Psoas muscle (tissue), 7 donors: ENCODE measurements at regions not wholly inside any gene's neighbourhood (a gene's known extent, or its start where the extent isn't known, plus 50 kb on each side); places are given as distances from the start of the nearest gene placed in this dataset.

Experiments
- ATAC-seq, 4 donors: fragments of 200-7000 bp; cut with Tn5 transposase; one replicate each; pipeline ENCODE4 v1.9.1; 2020; ENCODE audit warnings: moderate library complexity in 3 of 4, mild to moderate bottlenecking in 2 of 4
- DNase-seq, 2 donors: peaks; one replicate each; pipeline ENCODE4 v3.0.0-alpha.2; 2020
- H3K27ac ChIP-seq: fragments of 200-600 bp; one replicate; pipeline ENCODE4 v1.8.0; 2022
- H3K27me3 ChIP-seq, 3 donors: fragments of 200-600 bp in 1 of 3; one replicate each; pipeline versions ENCODE4 v1.6.1 to v1.8.0; 2013 to 2022; ENCODE audit warnings: low read length in 2 of 3, mild to moderate bottlenecking in 2 of 3, moderate library complexity in 1 of 3; ENCODE audit not compliant: insufficient read depth in 3 of 3
- H3K36me3 ChIP-seq, 2 donors: fragments of 200-600 bp in 1 of 2; one replicate each; pipeline versions ENCODE4 v1.6.1 to v1.8.0; 2013 to 2022; ENCODE audit warnings: low read depth in 1 of 2, mild to moderate bottlenecking in 1 of 2, moderate library complexity in 1 of 2; ENCODE audit not compliant: insufficient read depth in 1 of 2
- H3K4me1 ChIP-seq: fragments of 200-600 bp; one replicate; pipeline ENCODE4 v1.8.0; 2022
- H3K4me3 ChIP-seq: fragments of 200-600 bp; one replicate; pipeline ENCODE4 v1.8.0; 2022; ENCODE audit warnings: mild to moderate bottlenecking
- H3K9me3 ChIP-seq: fragments of 200-600 bp; one replicate; pipeline ENCODE4 v1.8.0; 2022
- WGBS, 3 donors: extraction: QIAGEN DNeasy Blood & Tissue Kit; methylation state at CpG; one replicate each; pipeline versions ENCODE4 v1.1.6 to v1.1.7; 2013; 5-methylcytosine and 5-hydroxymethylcytosine counted together
- intact Hi-C, 2 donors: fragments of 100-400 bp; cut with DNase I; formaldehyde crosslinking; loops; one replicate each; pipeline versions ENCODE4 v1.11.0 to v1.14.2; 2022
- TF ChIP-seq, protein P1 (sequence below): fragments of 200-600 bp; IDR thresholded peaks from one replicate; pipeline ENCODE4 v1.8.0; 2022; ENCODE audit warnings: antibody characterized with exemption
- donor health status: healthy with polysubstance abuse.
- donor health status: DM: no; HTN: no; CAD: no; lungs with moderate emphysema.
- donor health status: Bipolar disorder and iron deficiency.
- donor health status: healthy.
- donor health status: DM: yes; HTN: yes; CAD: no.
- donor health status: DM: no; HTN: no; CAD: no.
- donor health status: DM: yes; HTN: yes; CAD: no.

DNA sequence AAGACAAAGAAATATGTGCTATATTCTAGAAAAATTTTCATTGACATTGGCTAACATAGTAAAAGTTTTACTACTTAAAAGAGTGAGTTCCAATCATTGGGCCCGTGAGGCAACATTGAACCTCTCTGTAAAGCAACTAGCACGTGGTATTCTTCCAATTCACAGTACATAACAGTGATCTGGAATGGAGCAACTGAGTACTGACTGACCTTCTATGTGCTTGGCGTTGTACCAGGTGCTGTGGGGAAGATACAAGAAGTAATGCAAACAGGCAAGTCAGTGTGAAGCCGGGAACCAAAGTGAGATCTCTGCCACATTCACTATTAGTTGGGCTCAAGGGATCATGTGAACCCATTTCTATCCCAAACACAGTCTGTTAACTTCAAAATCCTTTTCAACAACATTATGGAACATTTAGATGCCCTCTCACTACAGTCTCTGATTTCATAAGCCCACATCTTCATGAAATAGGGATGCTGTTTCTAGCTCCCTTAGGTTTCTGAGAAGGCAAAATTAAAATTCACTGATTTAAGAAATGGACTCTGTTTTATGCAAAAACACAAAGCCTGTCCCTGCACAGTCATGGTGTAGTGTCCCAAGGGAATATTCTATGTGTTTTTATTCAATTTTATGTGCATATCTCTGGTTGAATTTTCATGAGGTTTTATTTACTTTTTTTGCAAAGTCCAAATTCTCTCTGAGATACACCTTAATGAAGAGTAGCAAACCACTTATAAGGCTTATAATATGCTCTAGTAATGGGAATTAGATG, 61.8 kb upstream of the NCAM1 start:
- Histone ChIP-seq H3K9me3 (no peaks in the 10 kb centered on the region), H3K27ac (no peak overlapping the region), H3K4me1 (peaks cover 8% of the 10 kb centered on the region), H3K27me3 (no peaks in the 10 kb centered on the region), H3K36me3 (no peaks in the 10 kb centered on the region), H3K4me3 (no peak overlapping the region)
- intact Hi-C loops = no loop called here
- DNase-seq (no peak), ATAC-seq (no peak)
- TF ChIP-seq, protein P1, sequence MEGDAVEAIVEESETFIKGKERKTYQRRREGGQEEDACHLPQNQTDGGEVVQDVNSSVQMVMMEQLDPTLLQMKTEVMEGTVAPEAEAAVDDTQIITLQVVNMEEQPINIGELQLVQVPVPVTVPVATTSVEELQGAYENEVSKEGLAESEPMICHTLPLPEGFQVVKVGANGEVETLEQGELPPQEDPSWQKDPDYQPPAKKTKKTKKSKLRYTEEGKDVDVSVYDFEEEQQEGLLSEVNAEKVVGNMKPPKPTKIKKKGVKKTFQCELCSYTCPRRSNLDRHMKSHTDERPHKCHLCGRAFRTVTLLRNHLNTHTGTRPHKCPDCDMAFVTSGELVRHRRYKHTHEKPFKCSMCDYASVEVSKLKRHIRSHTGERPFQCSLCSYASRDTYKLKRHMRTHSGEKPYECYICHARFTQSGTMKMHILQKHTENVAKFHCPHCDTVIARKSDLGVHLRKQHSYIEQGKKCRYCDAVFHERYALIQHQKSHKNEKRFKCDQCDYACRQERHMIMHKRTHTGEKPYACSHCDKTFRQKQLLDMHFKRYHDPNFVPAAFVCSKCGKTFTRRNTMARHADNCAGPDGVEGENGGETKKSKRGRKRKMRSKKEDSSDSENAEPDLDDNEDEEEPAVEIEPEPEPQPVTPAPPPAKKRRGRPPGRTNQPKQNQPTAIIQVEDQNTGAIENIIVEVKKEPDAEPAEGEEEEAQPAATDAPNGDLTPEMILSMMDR = no peak
- WGBS, 3 donors = 76 to 87% (median 83%) methylated on average over 4 of the region's 4 CpGs

DNA sequence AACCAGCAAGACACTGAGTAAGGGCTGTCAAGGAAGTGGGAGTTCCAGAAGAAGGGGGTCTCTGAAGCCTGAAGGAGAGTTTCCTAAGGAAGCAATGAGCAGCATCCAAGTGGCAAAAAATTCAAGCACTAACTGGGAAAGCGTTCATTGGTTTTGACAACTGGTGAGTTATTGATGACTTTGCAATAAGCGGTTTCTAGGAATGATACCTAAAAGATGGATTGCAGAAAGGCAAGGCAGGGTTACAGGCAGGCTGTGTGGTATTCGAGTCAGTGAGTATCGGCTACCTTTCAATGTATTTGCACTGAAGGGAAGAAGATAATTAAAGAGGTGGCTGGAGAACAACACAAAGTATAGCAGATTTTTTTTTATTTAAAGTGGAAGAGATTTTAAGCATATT, 59.3 kb upstream of the NCAM1 start:
- no peaks in the 10 kb centered on the region for H3K36me3 ChIP-seq
- peaks cover 8% of the 10 kb centered on the region for H3K4me1 ChIP-seq
- DNase-seq = no peak
- no peaks in the 10 kb centered on the region for H3K27me3 ChIP-seq
- no peak overlapping the region for H3K4me3 ChIP-seq
- H3K9me3 ChIP-seq = no peaks in the 10 kb centered on the region
- intact Hi-C loops = no loop called here
- 88 to 92% (median 90%) methylated on average over 4 of the region's 4 CpGs for WGBS, 3 donors
- H3K27ac ChIP-seq = no peak overlapping the region
- ATAC-seq = no peak
- TF ChIP-seq, protein P1 = no peak

DNA sequence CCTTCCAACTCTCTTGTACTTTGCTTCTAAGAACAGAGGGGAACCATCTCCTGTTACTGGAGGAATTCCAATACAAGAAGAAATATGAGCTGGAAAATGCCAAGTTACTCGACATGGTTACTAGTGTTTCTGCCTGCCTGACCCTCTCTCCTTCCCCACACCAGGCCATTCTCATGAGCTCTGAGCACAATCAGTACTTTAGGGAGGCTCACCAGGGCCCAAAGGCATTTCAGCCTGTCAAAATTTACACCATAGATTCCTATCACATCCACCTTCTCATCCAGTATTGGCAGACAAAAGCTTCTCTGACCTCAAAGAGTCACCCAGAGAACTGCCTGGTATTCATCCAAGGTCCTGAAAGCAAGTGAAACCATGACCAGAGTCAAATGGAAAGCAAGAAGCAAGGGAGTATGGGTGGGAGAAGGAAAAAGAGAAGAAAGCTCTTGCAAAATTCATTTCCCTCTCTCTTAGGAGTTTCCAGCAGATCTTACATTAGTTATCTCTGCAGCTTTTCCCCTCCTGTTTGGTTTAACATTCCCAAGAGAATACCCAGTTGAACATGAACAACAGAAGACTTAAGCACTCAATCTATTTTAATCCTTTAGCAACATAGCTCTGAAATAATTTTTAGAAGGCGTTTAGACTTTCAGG, 58.7 kb upstream of the NCAM1 start:
- Histone ChIP-seq H3K9me3 (no peaks in the 10 kb centered on the region), H3K27ac (no peak overlapping the region), H3K4me3 (no peak overlapping the region), H3K36me3 (no peaks in the 10 kb centered on the region), H3K4me1 (peaks cover 8% of the 10 kb centered on the region), H3K27me3 (no peaks in the 10 kb centered on the region)
- DNase-seq = no peak
- TF ChIP-seq, protein P1 = no peak
- WGBS, 3 donors = 14 to 29% (median 18%) methylated on average over 2 of the region's 2 CpGs
- intact Hi-C loops = no loop called here
- ATAC-seq = peak in 1 of 4 donors; percentile 17

DNA sequence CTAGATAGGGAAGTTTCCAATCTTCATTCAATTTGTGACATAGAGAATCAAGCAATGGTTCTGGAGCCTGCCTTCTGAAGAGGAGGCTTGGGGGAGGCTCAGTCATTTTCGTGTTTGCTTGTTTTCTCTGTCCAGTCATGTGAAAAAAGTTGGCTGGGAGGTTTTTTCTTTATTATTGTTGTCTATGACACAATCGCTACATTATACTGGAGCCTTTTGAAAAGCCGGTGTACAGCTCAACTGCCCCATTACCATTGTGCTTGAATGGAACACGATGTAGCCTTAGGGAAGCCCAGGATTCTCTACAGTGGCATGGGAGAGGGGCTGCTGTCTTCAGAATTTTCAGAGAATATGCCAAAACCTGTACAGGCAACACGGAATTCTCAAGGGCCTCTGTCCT, 57.9 kb upstream of the NCAM1 start:
- WGBS, 3 donors = 79 to 84% (median 83%) methylated on average over 5 of the region's 5 CpGs
- intact Hi-C loops = no loop called here
- TF ChIP-seq, protein P1 = no peak
- DNase-seq = no peak
- H3K27ac ChIP-seq = no peak overlapping the region
- no peak overlapping the region for H3K4me3 ChIP-seq
- no peaks in the 10 kb centered on the region for H3K9me3 ChIP-seq
- H3K4me1 ChIP-seq = peaks cover 8% of the 10 kb centered on the region
- no peak for ATAC-seq
- H3K36me3 ChIP-seq = no peaks in the 10 kb centered on the region
- H3K27me3 ChIP-seq = no peaks in the 10 kb centered on the region
